GM18505 (cell line): ENCODE measurements at regions not wholly inside any gene's neighbourhood (a gene's known extent, or its start where the extent isn't known, plus 50 kb on each side); places are given as distances from the start of the nearest gene placed in this dataset.

Experiments used
- ATAC-seq: cut with Tn5 transposase; IDR thresholded peaks from one replicate; pipeline ENCODE4 v1.9.1; 2021; ENCODE audit not compliant: unreplicated experiment
- POLR2A ChIP-seq: IDR thresholded peaks from 4 replicates; pipeline ENCODE4 v1.6.1; 2011; ENCODE audit warnings: borderline replicate concordance; ENCODE audit not compliant: insufficient read depth, insufficient read length; ENCODE audit errors: extremely low read depth

- no peak for ATAC-seq
- no peak for TF ChIP-seq POLR2A
Observed at GRCh38 chr6:170124836-170125235, 166.0 kb downstream of the DLL1 start.

GRCh38 chr6:170124150-170124549 lies 166.7 kb downstream of the DLL1 start:
- ATAC-seq = no peak
- TF ChIP-seq POLR2A = no peak

GRCh38 chr6:170122651-170123050 lies 168.2 kb downstream of the DLL1 start:
- no peak for TF ChIP-seq POLR2A
- ATAC-seq = no peak

DNA sequence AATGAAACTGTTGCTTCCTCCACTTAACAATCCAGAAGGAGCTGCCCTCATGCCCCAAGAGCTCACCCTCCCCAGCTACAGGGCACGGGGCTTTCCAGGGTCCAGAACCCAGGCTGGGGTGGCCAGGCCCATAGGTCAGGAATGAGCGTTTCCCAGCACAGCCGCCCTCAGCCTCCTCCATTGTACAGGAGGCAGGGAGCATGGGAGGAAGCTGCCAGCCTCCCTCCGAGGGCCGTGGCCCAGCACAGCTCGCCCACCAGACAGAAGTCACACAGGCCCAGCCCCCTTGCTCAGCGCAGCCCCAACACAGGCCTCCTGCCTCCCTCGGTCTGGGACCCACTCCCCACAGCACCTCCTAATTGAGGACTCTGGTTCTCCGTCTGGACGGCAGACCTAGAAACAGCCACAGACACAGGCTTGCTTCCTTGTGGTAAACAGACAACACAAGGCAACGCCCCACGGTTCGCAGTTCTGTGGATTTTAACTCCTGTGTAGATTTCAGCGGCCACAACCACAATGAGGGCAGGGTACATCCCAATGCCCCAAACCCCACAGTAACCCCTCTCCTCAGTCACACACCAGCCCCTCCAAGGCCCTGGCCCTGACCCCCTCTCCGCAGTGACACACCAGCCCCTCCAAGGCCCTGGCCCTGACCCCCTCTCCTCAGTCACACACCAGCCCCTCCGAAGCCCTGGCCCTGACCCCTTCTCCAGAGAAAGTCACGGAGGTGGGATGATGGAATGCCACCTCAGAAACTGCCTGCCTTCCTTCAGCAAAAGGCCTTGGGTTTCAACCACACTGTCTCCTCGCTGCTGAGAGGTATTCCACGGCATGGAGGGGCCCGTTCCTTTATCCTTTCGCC lies 173.5 kb downstream of the DLL1 start:
- TF ChIP-seq POLR2A = no peak
- no peak for ATAC-seq

- ATAC-seq = no peak
- TF ChIP-seq POLR2A = no peak
Observed at GRCh38 chr6:170116636-170117035, 174.2 kb downstream of the DLL1 start.

GRCh38 chr6:170114956-170115855 lies 175.7 kb downstream of the DLL1 start:
- no peak for ATAC-seq
- no peak for TF ChIP-seq POLR2A

DNA sequence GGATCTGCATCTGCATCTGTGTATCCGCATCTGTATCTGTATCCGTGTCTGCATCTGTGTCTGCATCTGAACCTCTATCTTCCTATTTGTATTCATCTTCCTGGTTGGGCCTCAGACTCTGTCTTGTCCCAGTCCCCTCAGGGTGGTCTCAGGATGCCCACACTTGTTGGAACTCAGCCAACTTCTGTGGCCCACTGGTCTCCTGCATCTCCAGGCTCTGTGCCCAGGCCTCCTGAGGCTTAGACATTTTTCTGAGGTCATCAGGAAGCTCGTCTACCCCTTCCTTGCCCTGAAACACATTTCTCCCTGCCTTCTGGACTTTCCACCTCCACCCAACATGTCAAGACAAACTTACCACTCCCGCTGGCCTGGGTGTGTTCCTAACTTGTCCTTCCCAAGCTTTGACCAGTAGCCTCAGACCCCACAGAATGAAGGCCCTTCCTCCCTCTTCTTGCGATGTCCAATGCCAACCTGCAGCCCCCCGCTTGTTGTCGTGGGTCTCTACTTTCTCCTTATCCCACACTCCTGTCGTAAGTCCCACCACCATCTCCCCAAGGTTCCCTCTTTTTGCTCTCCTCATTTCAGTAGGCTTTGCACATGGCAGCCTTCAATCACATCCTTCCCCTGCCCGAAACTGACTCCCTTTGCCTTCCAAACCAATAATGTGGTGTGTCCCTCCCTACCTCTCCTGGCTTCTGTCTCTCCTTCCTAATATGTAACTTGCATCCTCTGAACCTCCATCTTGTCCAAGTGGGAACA lies 176.5 kb downstream of the DLL1 start:
- no peak for ATAC-seq
- no peak for TF ChIP-seq POLR2A

DNA sequence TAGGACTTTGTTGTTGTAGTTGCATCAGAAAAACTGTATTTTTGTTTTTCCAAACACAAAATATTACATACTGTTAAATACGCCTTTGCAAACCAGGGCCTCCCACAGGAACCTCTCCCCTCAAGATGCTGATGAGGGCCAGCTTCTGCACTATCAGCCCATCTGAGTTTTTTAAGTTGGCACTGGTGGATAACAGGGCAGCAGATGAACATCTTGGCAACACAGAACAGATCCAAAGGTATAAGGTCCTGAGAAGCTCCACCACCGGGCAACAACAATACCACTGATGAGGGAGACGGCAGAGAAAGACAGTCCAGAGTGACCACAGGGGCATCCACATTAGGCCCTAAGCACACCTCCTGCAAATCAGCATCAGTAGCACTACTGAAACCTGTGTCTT lies 177.7 kb downstream of the DLL1 start:
- TF ChIP-seq POLR2A = no peak
- no peak for ATAC-seq

GRCh38 chr6:170112583-170112860 lies 178.4 kb downstream of the DLL1 start:
- no peak for ATAC-seq
- TF ChIP-seq POLR2A = no peak

GRCh38 chr6:170111816-170112582 lies 178.9 kb downstream of the DLL1 start:
- TF ChIP-seq POLR2A = no peak
- no peak for ATAC-seq

GRCh38 chr6:170111141-170111664 lies 179.7 kb downstream of the DLL1 start:
- TF ChIP-seq POLR2A = no peak

More at GRCh38 chr6:170111141-170111664, 179.7 kb downstream of the DLL1 start:
- no peak for ATAC-seq
